ENCODE measurements at regions not wholly inside any gene's neighbourhood (a gene's known extent, or its start where the extent isn't known, plus 50 kb on each side); places are given as distances from the start of the nearest gene placed in this dataset.

DNA sequence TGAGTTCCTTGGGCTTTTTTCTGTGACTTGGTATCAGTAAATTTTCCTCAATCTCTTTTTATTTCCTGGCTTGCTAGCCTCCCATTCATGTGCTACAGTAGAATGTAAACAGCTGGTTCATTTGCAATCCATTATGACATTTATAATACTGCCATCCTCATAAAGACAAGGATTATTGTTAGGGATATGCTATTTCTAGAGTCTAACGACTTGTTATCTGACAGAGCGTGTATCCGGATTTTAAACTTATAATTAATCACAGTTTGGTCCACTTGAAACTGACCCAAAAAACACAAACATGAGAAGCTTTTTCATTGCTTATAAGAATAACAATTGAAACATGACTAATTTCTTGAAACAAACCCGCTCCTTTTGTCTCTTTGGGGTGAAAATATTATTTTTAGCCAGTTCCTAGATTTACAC is 585.8 kb downstream of the TLE4 start:
- ChIA-PET CTCF (no interaction called here), POLR2A (ENCODE audit: low non-redundant PET) (no interaction called here)
- DNase-seq (ENCODE audit: low spot score), result no peak
- TF ChIP-seq CTCF (conservative IDR thresholded peaks at IDR 0.05; ENCODE audit: low read depth), result no peak
- H3K27ac ChIP-seq, result no peak overlapping the region

DNA sequence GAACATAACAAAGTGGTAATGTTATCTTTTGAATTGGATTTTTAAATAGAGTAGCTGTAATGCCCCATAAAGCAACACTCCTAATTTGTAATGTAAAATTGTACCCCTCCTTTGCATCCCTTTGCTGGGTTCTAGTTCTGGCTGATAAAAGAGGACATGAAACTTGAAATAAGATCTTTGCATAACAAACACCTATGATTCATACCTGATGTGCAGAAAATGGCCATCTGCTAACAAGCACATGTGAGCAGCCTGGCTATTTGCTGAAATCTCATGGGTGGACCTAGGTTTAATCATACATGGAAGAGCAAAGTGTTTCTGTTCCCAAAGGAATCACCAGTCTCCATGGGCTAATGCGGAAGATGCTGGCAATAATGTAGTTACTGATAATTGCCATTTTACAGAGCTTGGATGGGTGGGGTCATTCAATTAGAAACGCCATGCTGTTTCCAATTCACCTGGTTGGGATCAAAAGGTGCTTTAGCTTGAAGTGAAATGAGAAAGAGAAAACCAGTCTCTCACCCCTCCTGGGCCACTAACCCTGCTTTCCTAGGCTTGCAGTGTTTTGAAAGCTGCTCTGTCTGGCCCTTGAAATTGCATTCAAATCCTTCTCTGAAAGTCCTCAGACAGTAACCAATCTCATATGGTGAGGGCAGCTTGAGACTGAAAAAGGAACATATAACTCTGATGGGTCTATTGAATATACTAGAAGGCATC is 585.1 kb downstream of the TLE4 start:
- CTCF ChIA-PET, result no interaction called here
- no peak overlapping the region for H3K27ac ChIP-seq
- POLR2A ChIA-PET (ENCODE audit: low non-redundant PET), result no interaction called here
- no peak for TF ChIP-seq CTCF (conservative IDR thresholded peaks at IDR 0.05; ENCODE audit: low read depth)
- DNase-seq (ENCODE audit: low spot score), result no peak

GRCh38 chr9:80156262-80156661 is 584.5 kb downstream of the TLE4 start:
- no peak overlapping the region for H3K27ac ChIP-seq
- DNase-seq (ENCODE audit: low spot score), result no peak
- CTCF ChIA-PET, result no interaction called here
- TF ChIP-seq CTCF (conservative IDR thresholded peaks at IDR 0.05; ENCODE audit: low read depth), result no peak
- POLR2A ChIA-PET (ENCODE audit: low non-redundant PET), result no interaction called here

DNA sequence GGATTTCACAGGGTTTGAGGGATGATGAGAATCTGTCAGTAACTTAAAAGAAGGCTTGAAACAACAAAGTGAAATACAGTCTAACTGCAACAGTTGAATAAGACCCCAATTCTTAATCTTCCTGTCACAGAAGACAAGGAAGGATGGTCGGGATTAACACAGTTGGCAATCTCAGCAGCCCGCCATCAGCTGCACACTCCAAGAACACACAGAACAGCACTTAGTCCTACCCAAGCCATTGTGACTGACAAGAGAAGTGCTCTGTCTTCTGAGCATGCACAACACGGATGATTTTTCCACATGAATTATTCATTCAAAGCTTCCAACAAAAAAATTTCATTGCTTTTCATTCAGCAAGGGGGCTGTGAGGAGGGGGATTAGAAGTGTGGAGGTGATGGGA is 576.1 kb downstream of the TLE4 start:
- no peak overlapping the region for H3K27ac ChIP-seq
- no peak for DNase-seq (ENCODE audit: low spot score)
- CTCF ChIA-PET, result no interaction called here
- POLR2A ChIA-PET (ENCODE audit: low non-redundant PET), result no interaction called here
- no peak for TF ChIP-seq CTCF (conservative IDR thresholded peaks at IDR 0.05; ENCODE audit: low read depth)

- CTCF ChIA-PET, result no interaction called here
- peak; percentile 26; the same call in 1 of the 2 replicates for TF ChIP-seq CTCF (conservative IDR thresholded peaks at IDR 0.05; ENCODE audit: low read depth)
- POLR2A ChIA-PET (ENCODE audit: low non-redundant PET), result no interaction called here
- DNase-seq (ENCODE audit: low spot score), result peak; percentile 9
- no peak overlapping the region for H3K27ac ChIP-seq
These were observed 574.7 kb downstream of the TLE4 start for GRCh38 chr9:80146466-80146865.

DNA sequence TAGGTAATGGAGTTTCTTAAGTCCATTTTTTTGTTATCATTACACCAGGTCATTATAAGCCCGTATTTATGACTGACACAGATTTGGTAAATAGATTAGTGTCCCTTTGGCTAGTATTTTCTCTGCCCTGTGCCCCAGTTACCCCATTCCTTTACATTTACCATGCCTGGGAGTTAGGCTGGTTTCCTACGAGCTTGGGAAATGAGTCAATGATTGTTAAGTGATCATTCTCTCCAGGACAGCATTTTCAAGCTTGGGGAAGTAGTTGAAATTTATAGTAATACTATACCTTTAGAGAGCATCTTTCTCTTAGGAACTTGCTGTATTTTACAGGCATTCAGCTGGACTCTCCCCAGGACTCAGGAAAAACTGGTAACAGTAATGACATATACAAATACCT is 573.1 kb downstream of the TLE4 start:
- no peak overlapping the region for H3K27ac ChIP-seq
- POLR2A ChIA-PET (ENCODE audit: low non-redundant PET), result no interaction called here
- no peak for TF ChIP-seq CTCF (conservative IDR thresholded peaks at IDR 0.05; ENCODE audit: low read depth)
- CTCF ChIA-PET, result interaction anchor here (0.6 kb wide), 1 partner anchor 30 kb away, joined by 4 read pairs; no protein-coding TSS in a partner anchor
- no peak for DNase-seq (ENCODE audit: low spot score)
